ENCODE measurements at regions not wholly inside any gene's neighbourhood (a gene's known extent, or its start where the extent isn't known, plus 50 kb on each side); places are given as distances from the start of the nearest gene placed in this dataset.
"Not testable (repeated sequence)": the region's sequence is repeated elsewhere in the genome, so short reads cannot be mapped to it uniquely, and the experiment has no call there.

DNA sequence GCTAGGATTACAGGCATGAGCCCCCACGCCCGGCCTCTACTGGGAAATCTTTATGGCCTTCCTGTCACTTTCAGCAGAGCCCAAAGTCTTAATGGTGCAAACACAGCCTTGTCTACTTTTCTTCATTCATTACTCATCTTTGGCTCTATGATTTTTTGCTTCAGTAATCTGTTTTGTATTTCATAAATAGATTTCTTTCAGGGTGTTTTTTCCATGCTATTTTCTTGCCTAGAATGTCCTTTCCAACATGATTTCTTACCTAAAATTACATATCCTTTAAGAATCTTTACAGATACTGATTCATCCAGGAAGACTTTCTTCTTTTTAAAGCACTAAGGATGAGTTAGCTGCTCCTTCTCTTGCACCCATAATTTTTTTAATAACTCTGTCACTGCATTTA is 213.0 kb downstream of the TAF11L14 start:
- ATAC-seq (no peak), DNase-seq (no peak)
- WGBS, 2 donors: 44 to 54% methylated on average over 2 of the region's 2 CpGs
- no peak overlapping the region for H3K27ac ChIP-seq
- no peak for TF ChIP-seq POLR2A (IDR thresholded peaks at IDR 0.05)
- TF ChIP-seq, protein P1, sequence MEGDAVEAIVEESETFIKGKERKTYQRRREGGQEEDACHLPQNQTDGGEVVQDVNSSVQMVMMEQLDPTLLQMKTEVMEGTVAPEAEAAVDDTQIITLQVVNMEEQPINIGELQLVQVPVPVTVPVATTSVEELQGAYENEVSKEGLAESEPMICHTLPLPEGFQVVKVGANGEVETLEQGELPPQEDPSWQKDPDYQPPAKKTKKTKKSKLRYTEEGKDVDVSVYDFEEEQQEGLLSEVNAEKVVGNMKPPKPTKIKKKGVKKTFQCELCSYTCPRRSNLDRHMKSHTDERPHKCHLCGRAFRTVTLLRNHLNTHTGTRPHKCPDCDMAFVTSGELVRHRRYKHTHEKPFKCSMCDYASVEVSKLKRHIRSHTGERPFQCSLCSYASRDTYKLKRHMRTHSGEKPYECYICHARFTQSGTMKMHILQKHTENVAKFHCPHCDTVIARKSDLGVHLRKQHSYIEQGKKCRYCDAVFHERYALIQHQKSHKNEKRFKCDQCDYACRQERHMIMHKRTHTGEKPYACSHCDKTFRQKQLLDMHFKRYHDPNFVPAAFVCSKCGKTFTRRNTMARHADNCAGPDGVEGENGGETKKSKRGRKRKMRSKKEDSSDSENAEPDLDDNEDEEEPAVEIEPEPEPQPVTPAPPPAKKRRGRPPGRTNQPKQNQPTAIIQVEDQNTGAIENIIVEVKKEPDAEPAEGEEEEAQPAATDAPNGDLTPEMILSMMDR (IDR thresholded peaks at IDR 0.05): no peak
- no peaks in the 10 kb centered on the region for H3K4me1 ChIP-seq
- H3K4me3 ChIP-seq: no peak overlapping the region
- H3K36me3 ChIP-seq (replicated peaks in 1 of 2; ENCODE audit: insufficient read depth in 1 of 2, low read depth in 2 of 2): no peaks in the 10 kb centered on the region
- no peaks in the 10 kb centered on the region for H3K27me3 ChIP-seq
- no peaks in the 10 kb centered on the region for H3K9me3 ChIP-seq
- intact Hi-C loops (cut with DNase I): no loop called here

DNA sequence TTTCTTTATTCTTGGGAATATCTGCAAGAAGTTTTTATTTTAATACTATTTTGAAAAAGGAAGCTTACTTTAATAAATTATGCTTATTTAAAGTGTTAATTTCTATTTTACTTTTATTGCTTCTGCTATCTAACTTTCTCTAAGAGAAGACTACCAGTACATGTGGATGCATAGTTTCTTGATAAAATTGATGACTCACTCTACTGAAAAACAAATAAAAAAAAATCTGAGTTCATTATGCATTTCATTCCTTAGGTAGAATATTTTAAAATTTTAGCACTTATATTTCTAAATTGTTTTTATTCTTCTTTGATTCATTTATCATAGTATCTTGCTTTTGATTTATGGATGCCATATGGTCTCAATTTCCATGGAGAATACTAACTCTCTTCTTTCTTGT is 217.9 kb downstream of the TAF11L14 start:
- Histone ChIP-seq H3K4me1 (no peaks in the 10 kb centered on the region), H3K9me3 (no peaks in the 10 kb centered on the region), H3K36me3 (replicated peaks in 1 of 2; ENCODE audit: insufficient read depth in 1 of 2, low read depth in 2 of 2) (no peaks in the 10 kb centered on the region), H3K27ac (no peak overlapping the region), H3K4me3 (no peak overlapping the region), H3K27me3 (no peaks in the 10 kb centered on the region)
- intact Hi-C loops (cut with DNase I): no loop called here
- DNase-seq (no peak), ATAC-seq (no peak)
- TF ChIP-seq POLR2A (IDR thresholded peaks at IDR 0.05): no peak
- TF ChIP-seq, protein P1 (IDR thresholded peaks at IDR 0.05): no peak

DNA sequence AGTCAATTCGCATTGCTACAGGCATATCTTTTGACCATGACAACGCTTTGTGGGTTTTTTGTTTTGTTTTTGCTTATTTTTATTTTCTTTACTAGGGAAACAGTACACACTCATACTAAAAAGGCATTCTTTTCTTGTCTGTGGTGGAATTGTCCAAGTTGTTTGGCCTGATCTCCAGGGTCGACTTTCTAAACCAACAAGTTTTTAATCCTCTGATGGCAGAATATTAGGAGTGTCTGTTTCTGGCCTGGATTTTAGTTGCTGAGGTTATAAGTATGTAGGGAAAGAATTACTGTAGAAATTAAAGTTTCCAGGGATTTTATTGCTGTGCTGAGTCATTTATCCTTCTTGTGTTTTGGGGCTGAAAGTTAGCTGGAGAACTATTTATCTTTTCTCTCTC is 218.5 kb downstream of the TAF11L14 start:
- no peak for TF ChIP-seq POLR2A (IDR thresholded peaks at IDR 0.05)
- TF ChIP-seq, protein P1 (IDR thresholded peaks at IDR 0.05): no peak
- H3K27me3 ChIP-seq: no peaks in the 10 kb centered on the region
- H3K4me3 ChIP-seq: no peak overlapping the region
- ATAC-seq (no peak), DNase-seq (no peak)
- intact Hi-C loops (cut with DNase I): no loop called here
- no peaks in the 10 kb centered on the region for H3K36me3 ChIP-seq (replicated peaks in 1 of 2; ENCODE audit: insufficient read depth in 1 of 2, low read depth in 2 of 2)
- no peak overlapping the region for H3K27ac ChIP-seq
- no peaks in the 10 kb centered on the region for H3K4me1 ChIP-seq
- no peaks in the 10 kb centered on the region for H3K9me3 ChIP-seq
- 46 to 48% methylated on average over 3 of the region's 3 CpGs for WGBS, 2 donors

- H3K27ac ChIP-seq: no peak overlapping the region
- no peaks in the 10 kb centered on the region for H3K4me1 ChIP-seq
- ATAC-seq: no peak
- no peaks in the 10 kb centered on the region for H3K9me3 ChIP-seq
- no peak for TF ChIP-seq POLR2A (IDR thresholded peaks at IDR 0.05)
- TF ChIP-seq, protein P1 (IDR thresholded peaks at IDR 0.05): no peak
- DNase-seq: no peak
- intact Hi-C loops (cut with DNase I): no loop called here
- H3K27me3 ChIP-seq: no peaks in the 10 kb centered on the region
- no peaks in the 10 kb centered on the region for H3K36me3 ChIP-seq (replicated peaks in 1 of 2; ENCODE audit: insufficient read depth in 1 of 2, low read depth in 2 of 2)
- no peak overlapping the region for H3K4me3 ChIP-seq
Observed at GRCh38 chr5:17854901-17855300, 220.6 kb downstream of the TAF11L14 start.

DNA sequence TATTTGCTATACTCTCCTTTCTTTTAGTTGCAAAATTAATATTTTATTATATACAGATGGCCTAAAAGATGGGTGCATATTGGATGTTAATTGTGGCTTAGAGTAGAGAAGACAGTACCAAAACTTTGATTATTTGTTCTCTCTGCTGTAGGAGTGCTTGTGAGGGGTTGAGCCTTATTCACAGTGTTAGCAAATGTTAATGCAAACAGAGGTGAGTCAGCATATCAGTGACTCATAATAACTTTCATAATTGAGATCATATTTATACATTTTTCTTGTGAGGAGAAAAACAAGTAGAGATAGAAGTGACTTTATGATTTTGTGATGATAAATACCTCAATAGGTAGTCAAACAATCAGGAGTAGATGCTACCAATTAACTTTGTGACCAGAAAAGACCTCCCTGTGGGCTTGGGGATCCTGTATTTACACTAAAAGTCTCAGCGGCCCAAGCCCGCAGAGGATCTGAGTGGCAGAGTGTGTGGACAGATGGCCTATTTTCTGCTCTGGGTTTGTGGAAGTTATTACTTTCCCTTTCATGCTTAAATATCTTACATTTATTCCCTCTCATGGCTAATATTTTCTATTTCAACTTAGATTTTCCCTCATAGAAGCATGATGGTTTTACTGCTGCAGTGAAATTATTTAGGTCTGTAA is 226.5 kb downstream of the TAF11L14 start:
- no peak for TF ChIP-seq POLR2A (IDR thresholded peaks at IDR 0.05)
- TF ChIP-seq, protein P1 (IDR thresholded peaks at IDR 0.05): no peak
- H3K4me1 ChIP-seq: no peaks in the 10 kb centered on the region
- 74 to 75% methylated on average over 2 of the region's 2 CpGs for WGBS, 2 donors
- no peaks in the 10 kb centered on the region for H3K9me3 ChIP-seq
- DNase-seq (no peak), ATAC-seq (no peak)
- intact Hi-C loops (cut with DNase I): no loop called here
- H3K27me3 ChIP-seq: no peaks in the 10 kb centered on the region
- no peak overlapping the region for H3K27ac ChIP-seq
- no peak overlapping the region for H3K4me3 ChIP-seq
- H3K36me3 ChIP-seq (replicated peaks in 1 of 2; ENCODE audit: insufficient read depth in 1 of 2, low read depth in 2 of 2): no peaks in the 10 kb centered on the region

DNA sequence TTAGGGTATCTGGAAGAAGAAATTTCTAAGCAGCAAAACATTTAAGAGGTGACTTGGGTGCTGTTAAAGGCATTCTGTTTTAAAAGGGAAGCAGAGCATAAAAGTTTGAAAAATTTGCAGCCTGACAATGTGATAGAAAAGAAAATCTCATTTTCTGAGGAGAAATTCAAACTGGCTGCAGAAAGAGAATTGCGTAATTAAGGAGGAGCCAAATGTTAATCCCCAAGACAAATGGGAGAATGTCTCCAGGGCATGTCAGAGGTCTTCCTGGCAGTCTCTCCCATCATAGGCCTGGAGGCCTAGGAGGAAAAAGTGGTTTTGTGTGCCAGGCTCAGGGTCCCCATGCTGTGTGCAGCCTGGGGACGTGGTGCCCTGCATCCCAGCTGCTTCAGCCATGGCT is 230.6 kb downstream of the TAF11L14 start:
- H3K4me1 ChIP-seq; DNase-seq; H3K36me3 ChIP-seq (replicated peaks in 1 of 2; ENCODE audit: insufficient read depth in 1 of 2, low read depth in 2 of 2); H3K27me3 ChIP-seq; H3K9me3 ChIP-seq; H3K27ac ChIP-seq; intact Hi-C loops (cut with DNase I); ATAC-seq; H3K4me3 ChIP-seq: not testable (repeated sequence)
- whole genome bisulfite sequencing, 2 donors: 53 to 59% methylated on average over 2 of the region's 2 CpGs

DNA sequence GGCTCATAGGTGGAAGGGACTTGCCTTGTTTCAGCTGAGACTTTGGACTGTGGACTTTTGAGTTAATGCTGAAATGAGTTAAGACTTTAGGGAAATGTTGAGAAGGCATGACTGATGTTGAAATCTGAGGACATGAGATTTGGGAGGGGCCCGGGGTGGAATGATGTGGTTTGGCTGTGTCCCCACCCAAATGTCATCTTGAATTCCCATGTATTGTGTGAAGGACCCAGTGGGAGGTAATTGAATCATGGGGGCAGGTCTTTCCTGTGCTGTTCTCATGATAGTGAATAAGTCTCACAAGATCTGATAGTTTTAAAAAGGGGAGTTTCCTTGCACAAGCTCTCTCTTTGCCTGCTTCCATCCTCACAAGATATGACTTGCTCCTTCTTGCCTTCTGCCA is 231.7 kb downstream of the TAF11L14 start:
- DNase-seq; ATAC-seq; intact Hi-C loops (cut with DNase I): not testable (repeated sequence)

More for the DNA sequence above, 231.7 kb downstream of the TAF11L14 start:
- not testable (repeated sequence) for H3K4me1 ChIP-seq; H3K36me3 ChIP-seq (replicated peaks in 1 of 2; ENCODE audit: insufficient read depth in 1 of 2, low read depth in 2 of 2); H3K27ac ChIP-seq; H3K9me3 ChIP-seq; H3K4me3 ChIP-seq; H3K27me3 ChIP-seq
- 70 to 71% methylated on average over 1 of the region's 1 CpG for WGBS, 2 donors

All from body of pancreas (tissue), 4 donors.